Progenitor cell of endocrine pancreas (in vitro differentiated cells): ENCODE measurements at regions not wholly inside any gene's neighbourhood (a gene's known extent, or its start where the extent isn't known, plus 50 kb on each side); places are given as distances from the start of the nearest gene placed in this dataset.
"Not testable (repeated sequence)": the region's sequence is repeated elsewhere in the genome, so short reads cannot be mapped to it uniquely, and the experiment has no call there.

Experiments used
- DNase-seq: peaks from one replicate; pipeline ENCODE4 v3.0.0; 2021; ENCODE audit warnings: low spot score; ENCODE audit not compliant: unreplicated experiment
- H3K27ac Mint-ChIP-seq: 2 replicates; pipeline ENCODE4 v1.8.0; 2021; ENCODE audit warnings: mild to moderate bottlenecking, moderate library complexity, mixed read lengths
- H3K27me3 Mint-ChIP-seq: 2 replicates; pipeline ENCODE4 v1.8.0; 2021; ENCODE audit warnings: mixed read lengths
- H3K36me3 Mint-ChIP-seq: 2 replicates; pipeline ENCODE4 v1.8.0; 2022; ENCODE audit warnings: mixed read lengths; ENCODE audit not compliant: insufficient read depth
- H3K4me1 Mint-ChIP-seq: 2 replicates; pipeline ENCODE4 v1.8.0; 2021; ENCODE audit warnings: low read depth, mixed read lengths
- H3K4me3 Mint-ChIP-seq: 2 replicates; pipeline ENCODE4 v1.8.0; 2021; ENCODE audit warnings: low read depth, mild to moderate bottlenecking, moderate library complexity, mixed read lengths
- H3K9me3 Mint-ChIP-seq: 2 replicates; pipeline ENCODE4 v1.8.0; 2021; ENCODE audit warnings: low read depth, mixed read lengths
- TF ChIP-seq, protein P1 (sequence below): fragments of 200-600 bp; sonication (generic); IDR thresholded peaks from one replicate; pipeline ENCODE4 v1.5.0; 2021; ENCODE audit warnings: antibody characterized with exemption, mild to moderate bottlenecking; ENCODE audit not compliant: unreplicated experiment

DNA sequence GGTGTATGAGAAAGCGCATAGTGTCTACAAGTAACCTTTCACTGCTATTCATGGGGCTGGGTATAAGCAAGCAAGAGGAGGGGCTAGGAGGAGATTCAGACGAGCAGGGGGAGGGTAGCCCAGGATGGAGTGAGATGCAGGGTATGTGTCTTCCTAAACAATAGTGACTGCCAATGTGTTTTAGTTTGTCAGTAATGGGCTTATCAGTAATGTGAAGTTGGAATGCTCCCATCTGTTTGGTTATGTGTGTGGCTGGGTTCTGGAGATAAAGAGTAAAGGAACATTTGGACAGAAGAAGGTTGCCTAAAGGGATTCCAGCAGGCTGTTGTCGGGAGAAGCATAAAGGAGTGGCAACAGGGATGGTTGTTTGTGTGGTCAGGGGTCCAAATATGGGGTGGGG lies 62.7 kb upstream of the EZR start:
- H3K36me3 Mint-ChIP-seq, H3K4me3 Mint-ChIP-seq, H3K27ac Mint-ChIP-seq, H3K27me3 Mint-ChIP-seq, DNase-seq: not testable (repeated sequence)
- Mint-ChIP-seq H3K4me1 (peaks cover 19% of the 10 kb centered on the region), H3K9me3 (peaks cover 10% of the 10 kb centered on the region)

DNA sequence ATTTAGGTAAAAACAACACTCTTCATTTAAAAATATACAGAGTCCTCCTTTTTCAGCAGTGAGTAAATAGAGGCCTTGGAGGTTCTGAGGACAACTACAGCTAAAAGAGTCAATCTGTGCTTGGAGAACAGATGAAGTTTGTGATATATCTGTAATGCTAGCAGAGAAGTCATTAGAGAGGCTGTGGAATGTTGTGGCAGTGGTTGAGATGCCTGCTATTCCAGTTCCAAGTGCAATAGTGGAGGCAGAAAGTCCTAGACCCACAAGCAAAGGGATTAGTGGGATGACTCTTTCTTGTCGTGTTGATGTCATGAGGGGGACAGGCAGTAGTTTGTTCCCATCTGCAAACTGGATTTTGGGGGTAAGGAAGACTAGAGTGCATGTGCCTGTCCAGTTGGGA lies 62.1 kb upstream of the EZR start:
- H3K27me3 Mint-ChIP-seq, H3K36me3 Mint-ChIP-seq, DNase-seq, H3K27ac Mint-ChIP-seq, H3K4me3 Mint-ChIP-seq: not testable (repeated sequence)
- H3K4me1 Mint-ChIP-seq: peaks cover 19% of the 10 kb centered on the region
- peaks cover 13% of the 10 kb centered on the region for H3K9me3 Mint-ChIP-seq

DNA sequence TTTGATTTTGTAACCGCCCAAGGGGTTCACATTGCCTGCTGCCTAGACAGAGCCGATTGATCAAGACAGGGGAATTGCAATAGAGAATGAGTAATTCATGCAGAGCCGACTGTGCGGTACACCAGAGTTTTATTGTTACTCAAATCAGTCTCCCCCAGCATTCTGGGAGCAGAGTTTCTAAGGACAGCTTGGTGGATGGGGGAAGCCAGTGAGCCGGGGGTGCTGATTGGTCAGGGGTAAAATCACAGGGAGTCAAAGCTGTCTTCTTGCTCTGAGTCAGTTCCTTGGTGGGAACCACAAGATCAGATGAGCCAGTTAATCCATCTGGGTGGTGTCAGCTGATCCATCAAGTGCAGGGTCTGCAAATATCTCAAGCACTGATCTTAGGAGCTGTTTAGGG lies 60.0 kb upstream of the EZR start:
- H3K27ac Mint-ChIP-seq: peak overlapping the region; percentile 98
- peak overlapping the region; percentile 36 for H3K4me3 Mint-ChIP-seq
- no peak for DNase-seq
- peaks cover 11% of the 10 kb centered on the region for H3K36me3 Mint-ChIP-seq
- TF ChIP-seq, protein P1, sequence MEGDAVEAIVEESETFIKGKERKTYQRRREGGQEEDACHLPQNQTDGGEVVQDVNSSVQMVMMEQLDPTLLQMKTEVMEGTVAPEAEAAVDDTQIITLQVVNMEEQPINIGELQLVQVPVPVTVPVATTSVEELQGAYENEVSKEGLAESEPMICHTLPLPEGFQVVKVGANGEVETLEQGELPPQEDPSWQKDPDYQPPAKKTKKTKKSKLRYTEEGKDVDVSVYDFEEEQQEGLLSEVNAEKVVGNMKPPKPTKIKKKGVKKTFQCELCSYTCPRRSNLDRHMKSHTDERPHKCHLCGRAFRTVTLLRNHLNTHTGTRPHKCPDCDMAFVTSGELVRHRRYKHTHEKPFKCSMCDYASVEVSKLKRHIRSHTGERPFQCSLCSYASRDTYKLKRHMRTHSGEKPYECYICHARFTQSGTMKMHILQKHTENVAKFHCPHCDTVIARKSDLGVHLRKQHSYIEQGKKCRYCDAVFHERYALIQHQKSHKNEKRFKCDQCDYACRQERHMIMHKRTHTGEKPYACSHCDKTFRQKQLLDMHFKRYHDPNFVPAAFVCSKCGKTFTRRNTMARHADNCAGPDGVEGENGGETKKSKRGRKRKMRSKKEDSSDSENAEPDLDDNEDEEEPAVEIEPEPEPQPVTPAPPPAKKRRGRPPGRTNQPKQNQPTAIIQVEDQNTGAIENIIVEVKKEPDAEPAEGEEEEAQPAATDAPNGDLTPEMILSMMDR: no peak
- no peaks in the 10 kb centered on the region for H3K27me3 Mint-ChIP-seq
- peaks cover 22% of the 10 kb centered on the region for H3K4me1 Mint-ChIP-seq
- peaks cover 16% of the 10 kb centered on the region for H3K9me3 Mint-ChIP-seq

DNA sequence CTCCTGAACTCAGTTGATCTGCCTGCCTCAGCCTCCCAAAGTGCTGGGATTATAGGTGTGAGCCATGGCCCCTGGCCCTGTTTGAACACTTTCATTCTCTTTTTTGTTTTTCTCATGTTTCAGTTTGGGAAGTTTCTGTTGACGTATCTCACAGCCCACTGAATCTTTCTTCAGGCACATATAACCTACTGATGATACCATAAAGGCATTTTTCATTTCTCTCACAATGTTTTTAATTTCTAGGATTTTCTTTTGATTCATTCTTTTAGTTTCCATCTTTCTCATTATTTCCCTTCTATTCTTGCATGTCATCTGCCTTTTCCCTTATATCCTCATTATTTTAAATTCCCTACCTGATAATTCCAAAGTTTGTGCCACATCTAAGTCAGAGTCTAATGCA lies 58.5 kb upstream of the EZR start:
- no peaks in the 10 kb centered on the region for H3K27me3 Mint-ChIP-seq
- H3K4me1 Mint-ChIP-seq: peaks cover 22% of the 10 kb centered on the region
- H3K36me3 Mint-ChIP-seq: peaks cover 11% of the 10 kb centered on the region
- no peak for DNase-seq
- H3K9me3 Mint-ChIP-seq: peaks cover 16% of the 10 kb centered on the region
- H3K27ac Mint-ChIP-seq: peak overlapping the region; percentile 98
- no peak overlapping the region for H3K4me3 Mint-ChIP-seq
- TF ChIP-seq, protein P1: no peak

DNA sequence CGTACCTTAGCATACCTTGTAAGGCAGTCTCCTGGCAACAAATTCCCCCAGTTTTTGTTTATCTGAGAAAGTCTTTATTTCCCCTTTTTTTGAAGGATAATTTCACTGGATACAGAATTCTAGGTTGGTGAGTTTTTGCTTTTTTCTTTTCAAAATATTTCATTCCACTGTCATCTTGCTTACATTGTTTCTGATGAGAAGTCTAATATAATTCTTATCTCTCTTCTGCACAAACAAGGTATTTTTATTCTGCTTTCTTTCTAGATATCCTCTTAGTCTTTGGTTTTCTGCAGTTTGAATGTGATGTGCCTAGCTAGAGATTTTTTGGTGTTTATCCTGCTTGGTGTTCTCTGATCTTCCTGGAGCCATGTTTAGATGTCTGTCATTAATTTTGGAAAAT lies 57.7 kb upstream of the EZR start:
- DNase-seq: no peak
- TF ChIP-seq, protein P1: no peak
- Mint-ChIP-seq H3K27me3 (no peaks in the 10 kb centered on the region), H3K36me3 (peaks cover 11% of the 10 kb centered on the region), H3K27ac (peak overlapping the region; percentile 17), H3K9me3 (peaks cover 16% of the 10 kb centered on the region), H3K4me3 (no peak overlapping the region), H3K4me1 (peaks cover 22% of the 10 kb centered on the region)

DNA sequence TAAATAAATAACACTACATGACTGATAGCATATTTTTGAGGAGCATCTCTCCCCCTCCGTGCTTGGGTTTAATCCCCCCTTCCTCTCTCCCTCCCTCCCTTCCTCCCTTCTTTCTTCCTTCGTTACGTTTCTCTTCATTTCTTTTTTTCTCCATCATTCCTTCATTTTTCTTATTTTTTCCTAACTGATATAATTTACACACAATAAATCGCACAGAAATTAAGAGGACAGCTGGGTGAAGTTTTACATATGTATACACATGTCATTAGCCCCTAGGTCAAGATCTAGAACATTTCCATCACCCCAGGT lies 51.4 kb upstream of the EZR start:
- Mint-ChIP-seq H3K4me1 (peaks cover 18% of the 10 kb centered on the region), H3K36me3 (peaks cover 3% of the 10 kb centered on the region), H3K4me3 (peak overlapping the region; percentile 53), H3K27me3 (no peaks in the 10 kb centered on the region), H3K27ac (peak overlapping the region; percentile 100), H3K9me3 (peaks cover 2% of the 10 kb centered on the region)
- TF ChIP-seq, protein P1: no peak
- DNase-seq: no peak
